ENCODE measurements at regions not wholly inside any gene's neighbourhood (a gene's known extent, or its start where the extent isn't known, plus 50 kb on each side); places are given as distances from the start of the nearest gene placed in this dataset.

DNA sequence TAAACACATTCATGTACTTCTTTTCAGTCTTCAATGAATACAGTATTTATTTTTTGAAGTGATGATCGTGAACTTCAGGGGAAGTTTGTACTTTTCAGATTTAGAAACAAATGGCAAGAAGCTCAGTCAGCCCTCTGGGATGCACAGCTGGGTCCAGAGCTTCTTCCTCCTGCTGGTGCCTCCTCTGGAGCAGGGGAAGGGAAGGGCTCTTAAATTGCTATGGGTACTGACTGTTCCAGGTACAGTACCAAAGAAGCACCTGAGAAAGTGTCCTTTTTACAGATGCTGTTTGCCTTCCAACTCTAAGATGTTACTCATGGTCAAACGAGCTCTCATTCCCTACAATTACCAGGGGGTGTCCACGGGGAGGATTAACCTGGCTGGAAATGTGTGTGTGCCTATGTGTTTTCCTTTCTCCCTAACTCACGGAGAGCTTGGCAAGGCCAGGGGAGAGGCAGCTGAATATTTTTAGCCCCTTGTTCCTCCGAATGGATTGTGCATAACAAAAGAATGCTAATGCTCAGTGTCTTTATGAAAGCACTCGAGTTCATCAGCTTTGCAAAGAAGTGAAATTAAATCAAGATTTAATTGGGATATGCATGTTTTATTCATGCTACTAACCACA, 313.7 kb upstream of the CADM1 start:
- Histone ChIP-seq H3K9me3 (replicated peaks in 1 of 3) (peaks cover 0 to 11% (median 8%) of the 10 kb centered on the region in 3 donors), H3K4me1 (replicated peaks in 1 of 2) (no peaks in the 10 kb centered on the region), H3K27me3 (no peaks in the 10 kb centered on the region), H3K4me3 (no peak overlapping the region), H3K27ac (no peak overlapping the region), H3K36me3 (replicated peaks in 1 of 2) (no peaks in the 10 kb centered on the region)
- TF ChIP-seq POLR2A (IDR thresholded peaks at IDR 0.05) = no peak
- TF ChIP-seq CTCF (IDR thresholded peaks at IDR 0.05) = no peak
- intact Hi-C loops (cut with DNase I) = no loop called here
- no peak for DNase-seq
- WGBS, 4 donors = 63 to 75% (median 73%) methylated on average over 6 of the region's 6 CpGs

DNA sequence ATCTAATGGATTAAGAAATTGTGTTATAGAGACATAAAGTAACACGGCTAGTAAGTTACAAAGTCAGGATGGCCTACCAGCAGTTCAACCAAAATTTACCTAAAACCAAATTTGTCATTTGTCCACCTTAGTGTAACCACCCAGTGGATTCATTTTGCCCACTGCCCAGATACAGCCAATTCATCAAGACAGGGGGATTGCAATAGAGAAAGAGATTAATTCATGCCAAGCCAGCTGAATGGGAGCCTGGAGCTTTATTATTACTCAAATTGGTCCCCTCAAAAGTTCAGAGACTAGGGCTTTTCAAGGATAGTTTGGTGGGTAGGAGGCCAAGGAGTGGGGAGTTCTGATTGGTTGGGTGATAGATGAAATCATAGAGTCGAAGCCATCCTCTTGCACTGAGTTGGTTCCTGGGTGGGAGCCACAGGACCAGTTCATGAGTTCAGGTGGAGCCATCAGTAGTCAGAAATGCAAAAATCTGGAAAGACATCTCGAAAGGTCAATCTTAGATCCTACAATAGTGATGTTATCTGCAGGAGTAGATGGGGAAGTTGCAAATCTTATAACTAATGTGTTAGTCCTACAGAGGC, 304.2 kb upstream of the CADM1 start:
- Histone ChIP-seq H3K4me3 (no peak overlapping the region), H3K4me1 (replicated peaks in 1 of 2) (no peaks in the 10 kb centered on the region), H3K36me3 (replicated peaks in 1 of 2) (no peaks in the 10 kb centered on the region), H3K9me3 (replicated peaks in 1 of 3) (no peaks in the 10 kb centered on the region), H3K27me3 (no peaks in the 10 kb centered on the region), H3K27ac (no peak overlapping the region)
- no peak for DNase-seq
- WGBS, 4 donors = 67 to 100% (median 87%) methylated on average over 3 of the region's 3 CpGs
- intact Hi-C loops (cut with DNase I) = no loop called here
- TF ChIP-seq CTCF (IDR thresholded peaks at IDR 0.05) (no peak), POLR2A (IDR thresholded peaks at IDR 0.05) (no peak)

GRCh38 chr11:115806056-115806455, 301.8 kb upstream of the CADM1 start:
- H3K27ac ChIP-seq = no peak overlapping the region
- no peaks in the 10 kb centered on the region for H3K36me3 ChIP-seq (replicated peaks in 1 of 2)
- no peak for DNase-seq
- TF ChIP-seq POLR2A (IDR thresholded peaks at IDR 0.05) = no peak
- TF ChIP-seq CTCF (IDR thresholded peaks at IDR 0.05) = no peak
- no peaks in the 10 kb centered on the region for H3K4me1 ChIP-seq (replicated peaks in 1 of 2)
- intact Hi-C loops (cut with DNase I) = no loop called here
- 94 to 96% (median 94%) methylated on average over 2 of the region's 2 CpGs for WGBS, 4 donors
- H3K4me3 ChIP-seq = no peak overlapping the region
- H3K27me3 ChIP-seq = no peaks in the 10 kb centered on the region
- no peaks in the 10 kb centered on the region for H3K9me3 ChIP-seq (replicated peaks in 1 of 3)

DNA sequence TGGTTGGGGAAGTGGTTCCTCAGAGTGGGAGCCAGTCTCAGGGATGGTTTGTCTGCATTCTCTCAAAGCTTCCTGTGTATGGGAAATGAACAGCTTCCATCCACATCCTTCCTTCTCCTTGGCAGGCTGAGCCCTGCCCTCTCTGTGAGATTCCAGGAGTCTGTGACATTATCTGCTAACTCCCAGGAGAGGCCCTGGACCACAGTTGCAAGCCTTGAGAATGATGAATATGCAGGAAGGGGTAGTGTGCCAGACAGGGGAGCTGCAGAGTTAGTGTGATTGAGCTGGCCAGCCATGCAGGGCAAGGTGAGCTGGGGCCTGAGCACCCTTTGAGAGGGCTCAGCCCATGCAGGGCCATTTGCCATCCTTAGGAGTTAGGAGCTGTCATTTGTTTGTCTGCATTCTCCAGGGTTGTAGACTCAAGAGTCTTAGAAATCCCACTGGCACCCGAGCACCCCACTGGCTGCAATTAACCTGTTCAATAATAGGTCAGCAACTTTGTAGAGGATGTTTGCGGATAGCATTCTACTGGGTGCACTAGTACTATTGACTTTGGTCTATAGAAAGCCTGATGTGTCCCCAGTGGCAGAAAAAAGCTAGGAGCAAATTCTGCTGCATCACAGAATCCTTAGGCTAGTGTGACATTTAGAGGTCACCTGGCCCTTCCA, 299.0 kb upstream of the CADM1 start:
- Histone ChIP-seq H3K36me3 (replicated peaks in 1 of 2) (no peaks in the 10 kb centered on the region), H3K27ac (no peak overlapping the region), H3K4me1 (replicated peaks in 1 of 2) (no peaks in the 10 kb centered on the region), H3K4me3 (no peak overlapping the region), H3K9me3 (replicated peaks in 1 of 3) (no peaks in the 10 kb centered on the region), H3K27me3 (no peaks in the 10 kb centered on the region)
- intact Hi-C loops (cut with DNase I) = no loop called here
- TF ChIP-seq CTCF (IDR thresholded peaks at IDR 0.05) (no peak), POLR2A (IDR thresholded peaks at IDR 0.05) (no peak)
- 88 to 94% (median 94%) methylated on average over 2 of the region's 2 CpGs for WGBS, 4 donors
- DNase-seq = no peak
